ENCODE measurements at regions not wholly inside any gene's neighbourhood (a gene's known extent, or its start where the extent isn't known, plus 50 kb on each side); places are given as distances from the start of the nearest gene placed in this dataset.

DNA sequence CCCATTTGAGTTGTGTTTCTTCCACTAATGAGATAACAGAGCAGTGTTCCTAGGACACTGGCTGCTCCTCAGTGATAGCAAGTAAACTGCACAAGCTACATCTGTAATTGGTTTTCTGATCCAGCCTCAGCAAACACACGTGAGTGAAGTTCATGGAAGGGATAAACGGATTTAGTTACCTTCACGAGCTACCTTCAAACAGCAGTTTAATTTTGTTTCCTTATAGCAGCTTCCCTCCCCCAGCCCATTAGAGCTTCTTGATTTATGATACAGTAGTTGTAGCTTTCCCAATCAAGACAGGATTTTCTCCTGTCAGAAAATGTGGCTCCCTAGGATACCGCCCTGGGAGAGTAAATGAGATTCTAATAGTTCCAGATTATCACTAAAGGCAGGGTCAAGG, 634.2 kb upstream of the FAT1 start:
- Histone ChIP-seq H3K27ac (ENCODE audit: low read depth in 1 of 2, low read length in 1 of 2) (no peak overlapping the region), H3K9me3 (ENCODE audit: control insufficient read depth in 2 of 2, insufficient read depth in 1 of 2, low read length in 1 of 2) (peaks cover 0 to 4% of the 10 kb centered on the region in 2 donors), H3K4me3 (ENCODE audit: low read length in 2 of 2) (no peak overlapping the region), H3K4me1 (ENCODE audit: control insufficient read depth in 2 of 2, insufficient read depth in 2 of 2, low read length in 2 of 2) (no peaks in the 10 kb centered on the region), H3K27me3 (ENCODE audit: control insufficient read depth in 2 of 2, insufficient read depth in 1 of 2, low read length in 1 of 2) (no peaks in the 10 kb centered on the region), H3K36me3 (ENCODE audit: control insufficient read depth in 2 of 2, insufficient read depth in 2 of 2, low read length in 1 of 2) (no peaks in the 10 kb centered on the region)
- no peak for DNase-seq (ENCODE audit: low read depth in 6 of 9, low spot score in 9 of 9)
- 86% methylated on average over 4 of the region's 4 CpGs for WGBS

DNA sequence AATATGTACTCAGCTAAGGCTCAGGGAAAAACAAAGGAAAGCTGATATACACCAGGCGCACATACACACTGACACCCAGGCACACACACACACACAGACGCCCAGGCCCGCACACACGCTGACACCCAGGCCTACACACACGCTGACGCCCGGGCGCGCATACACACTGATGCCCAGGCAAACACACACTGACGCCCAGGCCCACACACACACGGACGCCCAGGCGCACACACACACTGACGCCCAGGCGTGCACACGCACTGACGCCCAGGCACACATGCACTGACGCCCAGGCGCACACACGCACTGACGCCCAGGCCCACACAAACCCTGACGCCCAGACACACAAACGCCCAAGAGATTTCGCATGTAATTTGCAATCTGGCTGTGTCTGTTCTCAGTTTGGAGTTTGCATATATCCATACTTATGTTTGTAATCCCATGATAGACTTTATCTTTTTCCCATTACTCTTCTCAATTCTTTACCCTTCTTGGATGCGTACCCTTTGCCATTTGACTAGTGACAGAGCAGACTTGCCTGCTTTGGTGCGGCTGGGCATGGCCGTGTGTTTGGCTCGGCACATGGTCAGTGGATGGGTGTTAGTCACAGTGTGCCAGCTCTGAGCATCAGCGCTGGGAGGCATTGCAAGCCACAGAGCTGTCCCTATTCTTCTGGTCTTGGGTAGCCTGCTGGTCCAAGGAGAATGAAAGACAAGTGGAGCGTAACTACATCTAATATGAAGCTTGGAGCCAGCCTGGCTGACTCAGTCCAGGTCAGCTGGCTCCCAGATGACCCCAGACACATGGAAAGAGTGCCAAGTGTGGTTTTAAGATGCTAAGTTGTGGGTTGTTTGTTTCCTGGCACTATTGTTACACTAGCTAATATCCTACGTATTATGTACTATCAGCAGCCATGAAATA, 632.4 kb upstream of the ZFP42 start:
- WGBS: 97% methylated on average over 31 of the region's 31 CpGs
- Histone ChIP-seq H3K4me1 (ENCODE audit: control insufficient read depth in 2 of 2, insufficient read depth in 2 of 2, low read length in 2 of 2) (no peaks in the 10 kb centered on the region), H3K36me3 (ENCODE audit: control insufficient read depth in 2 of 2, insufficient read depth in 2 of 2, low read length in 1 of 2) (no peaks in the 10 kb centered on the region), H3K27ac (ENCODE audit: low read depth in 1 of 2, low read length in 1 of 2) (no peak overlapping the region), H3K27me3 (ENCODE audit: control insufficient read depth in 2 of 2, insufficient read depth in 1 of 2, low read length in 1 of 2) (no peaks in the 10 kb centered on the region), H3K9me3 (ENCODE audit: control insufficient read depth in 2 of 2, insufficient read depth in 1 of 2, low read length in 1 of 2) (peaks cover 2 to 5% of the 10 kb centered on the region in 2 donors), H3K4me3 (ENCODE audit: low read length in 2 of 2) (no peak overlapping the region)
- DNase-seq (ENCODE audit: low read depth in 6 of 9, low spot score in 9 of 9): no peak

DNA sequence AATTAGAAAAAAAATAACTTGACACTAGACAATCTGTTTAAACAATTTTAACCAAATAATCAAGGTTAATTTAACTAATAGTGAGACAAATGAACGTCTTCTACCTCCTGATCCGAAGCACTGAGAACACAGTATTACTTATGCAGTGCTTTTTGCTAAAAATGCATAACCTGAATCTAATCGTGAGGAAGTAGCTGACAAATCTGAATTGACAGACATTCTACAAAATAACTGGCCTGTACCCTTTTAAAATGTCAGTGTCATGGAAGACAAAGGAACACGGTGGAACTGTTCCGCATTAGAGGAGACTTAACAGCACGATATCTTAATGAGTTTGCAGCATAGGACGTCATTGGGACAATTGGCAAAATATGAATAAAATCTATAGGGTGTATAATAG, 631.2 kb upstream of the ZFP42 start:
- no peak overlapping the region for H3K27ac ChIP-seq (ENCODE audit: low read depth in 1 of 2, low read length in 1 of 2)
- H3K27me3 ChIP-seq (ENCODE audit: control insufficient read depth in 2 of 2, insufficient read depth in 1 of 2, low read length in 1 of 2): no peaks in the 10 kb centered on the region
- DNase-seq (ENCODE audit: low read depth in 6 of 9, low spot score in 9 of 9): no peak
- H3K4me1 ChIP-seq (ENCODE audit: control insufficient read depth in 2 of 2, insufficient read depth in 2 of 2, low read length in 2 of 2): no peaks in the 10 kb centered on the region
- 94% methylated on average over 7 of the region's 7 CpGs for WGBS
- H3K4me3 ChIP-seq (ENCODE audit: low read length in 2 of 2): no peak overlapping the region
- no peaks in the 10 kb centered on the region for H3K36me3 ChIP-seq (ENCODE audit: control insufficient read depth in 2 of 2, insufficient read depth in 2 of 2, low read length in 1 of 2)
- peaks cover 2 to 5% of the 10 kb centered on the region in 2 donors for H3K9me3 ChIP-seq (ENCODE audit: control insufficient read depth in 2 of 2, insufficient read depth in 1 of 2, low read length in 1 of 2)

DNA sequence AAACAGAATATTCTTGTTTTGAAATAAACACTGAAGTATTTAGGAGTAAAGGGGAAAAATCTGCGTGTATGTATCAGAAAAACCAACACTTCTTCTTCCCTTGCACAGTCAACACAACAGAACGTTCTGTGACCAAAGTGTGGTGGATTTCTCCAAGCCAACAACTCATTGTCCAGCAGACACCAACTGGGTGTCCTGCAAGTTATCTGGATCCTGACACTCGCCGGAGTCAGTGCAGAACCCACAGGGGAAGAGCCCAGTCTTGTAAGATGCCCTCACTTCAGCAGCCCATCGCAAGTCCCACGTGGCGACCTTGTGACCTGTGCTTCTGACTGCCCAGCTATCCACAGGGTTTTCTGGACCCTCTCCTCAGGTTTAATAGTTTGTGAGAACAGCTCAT, 630.7 kb upstream of the ZFP42 start:
- H3K9me3 ChIP-seq (ENCODE audit: control insufficient read depth in 2 of 2, insufficient read depth in 1 of 2, low read length in 1 of 2): peaks cover 2 to 5% of the 10 kb centered on the region in 2 donors
- 93% methylated on average over 7 of the region's 7 CpGs for WGBS
- no peak for DNase-seq (ENCODE audit: low read depth in 6 of 9, low spot score in 9 of 9)

DNA sequence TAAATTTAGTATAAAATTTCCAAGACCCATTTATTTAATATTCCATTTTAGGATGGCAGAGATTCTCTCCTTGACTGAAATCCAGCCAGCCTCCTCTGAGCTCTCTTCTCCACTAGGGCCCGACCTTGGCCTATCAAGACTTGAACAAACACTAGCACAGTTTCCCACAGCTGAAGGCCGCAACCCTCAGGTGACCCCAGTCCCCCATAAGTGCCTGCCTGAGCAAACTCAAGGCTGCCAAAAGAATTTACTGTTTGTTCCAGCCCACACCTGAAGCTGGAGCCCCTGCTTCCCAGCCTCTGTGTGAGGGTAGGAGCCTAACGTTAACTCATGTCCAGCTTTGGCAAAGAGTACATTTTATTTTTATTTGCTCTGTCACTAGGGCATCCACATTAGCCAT, 629.0 kb upstream of the ZFP42 start:
- Histone ChIP-seq H3K27ac (ENCODE audit: low read depth in 1 of 2, low read length in 1 of 2) (no peak overlapping the region), H3K9me3 (ENCODE audit: control insufficient read depth in 2 of 2, insufficient read depth in 1 of 2, low read length in 1 of 2) (peaks cover 2 to 5% of the 10 kb centered on the region in 2 donors), H3K4me3 (ENCODE audit: low read length in 2 of 2) (no peak overlapping the region), H3K36me3 (ENCODE audit: control insufficient read depth in 2 of 2, insufficient read depth in 2 of 2, low read length in 1 of 2) (no peaks in the 10 kb centered on the region), H3K27me3 (ENCODE audit: control insufficient read depth in 2 of 2, insufficient read depth in 1 of 2, low read length in 1 of 2) (no peaks in the 10 kb centered on the region), H3K4me1 (ENCODE audit: control insufficient read depth in 2 of 2, insufficient read depth in 2 of 2, low read length in 2 of 2) (no peaks in the 10 kb centered on the region)
- DNase-seq (ENCODE audit: low read depth in 6 of 9, low spot score in 9 of 9): no peak
- WGBS: 95% methylated on average over 3 of the region's 3 CpGs

More for the DNA sequence above, 630.7 kb upstream of the ZFP42 start:
- Histone ChIP-seq H3K27me3 (ENCODE audit: control insufficient read depth in 2 of 2, insufficient read depth in 1 of 2, low read length in 1 of 2) (no peaks in the 10 kb centered on the region), H3K36me3 (ENCODE audit: control insufficient read depth in 2 of 2, insufficient read depth in 2 of 2, low read length in 1 of 2) (no peaks in the 10 kb centered on the region), H3K27ac (ENCODE audit: low read depth in 1 of 2, low read length in 1 of 2) (no peak overlapping the region), H3K4me1 (ENCODE audit: control insufficient read depth in 2 of 2, insufficient read depth in 2 of 2, low read length in 2 of 2) (no peaks in the 10 kb centered on the region), H3K4me3 (ENCODE audit: low read length in 2 of 2) (no peak overlapping the region)

DNA sequence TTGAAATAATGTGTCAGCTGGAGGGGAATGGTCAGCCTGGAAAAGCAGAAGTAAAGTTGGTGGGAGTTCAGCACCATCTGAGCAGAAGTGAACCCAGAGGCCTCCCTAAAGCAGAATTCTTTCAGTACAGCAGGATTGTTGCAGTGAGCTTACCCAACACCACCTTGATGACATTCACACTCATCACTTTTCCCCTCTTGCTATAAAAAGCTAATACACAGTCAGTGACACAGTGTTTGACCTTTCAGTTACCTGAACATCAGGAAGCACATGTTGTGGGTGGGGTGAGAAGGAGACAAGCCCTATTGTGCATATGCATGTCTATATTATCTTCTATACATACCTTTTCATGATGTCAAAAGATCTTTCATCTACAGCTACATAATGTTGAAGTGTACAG, 624.7 kb upstream of the ZFP42 start:
- no peak for DNase-seq (ENCODE audit: low read depth in 6 of 9, low spot score in 9 of 9)
- Histone ChIP-seq H3K27me3 (ENCODE audit: control insufficient read depth in 2 of 2, insufficient read depth in 1 of 2, low read length in 1 of 2) (no peaks in the 10 kb centered on the region), H3K4me3 (ENCODE audit: low read length in 2 of 2) (no peak overlapping the region), H3K36me3 (ENCODE audit: control insufficient read depth in 2 of 2, insufficient read depth in 2 of 2, low read length in 1 of 2) (no peaks in the 10 kb centered on the region), H3K9me3 (ENCODE audit: control insufficient read depth in 2 of 2, insufficient read depth in 1 of 2, low read length in 1 of 2) (no peaks in the 10 kb centered on the region), H3K27ac (ENCODE audit: low read depth in 1 of 2, low read length in 1 of 2) (no peak overlapping the region), H3K4me1 (ENCODE audit: control insufficient read depth in 2 of 2, insufficient read depth in 2 of 2, low read length in 2 of 2) (no peaks in the 10 kb centered on the region)

DNA sequence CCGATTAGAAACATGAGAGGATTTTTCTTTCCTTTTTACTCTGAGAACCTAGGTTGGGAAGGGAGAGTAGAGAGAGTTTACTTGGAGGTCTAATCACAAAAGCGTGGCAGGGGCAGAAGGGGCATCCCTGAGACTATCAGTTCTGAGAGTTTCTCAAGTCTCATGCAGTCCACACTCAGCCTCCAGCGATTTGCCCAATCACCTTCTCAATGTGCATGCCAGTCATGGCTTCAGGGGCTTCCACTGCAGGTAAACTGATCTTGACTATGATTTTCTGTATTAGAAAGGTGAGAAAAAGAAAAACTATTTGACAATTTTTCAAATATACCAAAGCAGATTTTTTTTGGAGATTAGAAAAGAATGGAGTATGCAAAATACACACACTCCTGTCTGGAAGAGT, 617.1 kb upstream of the ZFP42 start:
- Histone ChIP-seq H3K9me3 (ENCODE audit: control insufficient read depth in 2 of 2, insufficient read depth in 1 of 2, low read length in 1 of 2) (peaks cover 0 to 3% of the 10 kb centered on the region in 2 donors), H3K27me3 (ENCODE audit: control insufficient read depth in 2 of 2, insufficient read depth in 1 of 2, low read length in 1 of 2) (no peaks in the 10 kb centered on the region), H3K4me1 (ENCODE audit: control insufficient read depth in 2 of 2, insufficient read depth in 2 of 2, low read length in 2 of 2) (no peaks in the 10 kb centered on the region), H3K27ac (ENCODE audit: low read depth in 1 of 2, low read length in 1 of 2) (no peak overlapping the region), H3K36me3 (ENCODE audit: control insufficient read depth in 2 of 2, insufficient read depth in 2 of 2, low read length in 1 of 2) (no peaks in the 10 kb centered on the region), H3K4me3 (ENCODE audit: low read length in 2 of 2) (no peak overlapping the region)
- WGBS: 80% methylated on average over 3 of the region's 3 CpGs
- no peak for DNase-seq (ENCODE audit: low read depth in 6 of 9, low spot score in 9 of 9)

DNA sequence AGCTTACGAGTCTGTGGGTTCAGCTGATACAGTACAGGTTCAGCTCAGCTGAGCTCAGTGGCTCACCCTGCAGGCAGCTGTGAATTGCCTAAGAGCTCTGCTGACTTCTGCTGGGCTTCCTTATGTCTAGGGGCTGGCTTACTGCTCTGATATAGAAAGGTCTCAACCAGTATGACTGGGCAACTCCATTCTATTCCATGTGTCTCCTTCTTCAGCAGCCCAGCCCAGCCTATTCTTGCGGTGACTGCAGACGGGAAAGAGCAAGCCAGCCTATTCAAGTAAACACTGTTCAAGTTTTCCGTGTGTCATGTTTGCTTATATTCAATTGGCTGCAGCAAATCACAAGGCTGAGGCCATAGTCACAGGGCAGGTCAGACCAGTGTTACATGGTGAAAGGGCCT, 615.4 kb upstream of the ZFP42 start:
- no peaks in the 10 kb centered on the region for H3K27me3 ChIP-seq (ENCODE audit: control insufficient read depth in 2 of 2, insufficient read depth in 1 of 2, low read length in 1 of 2)
- H3K36me3 ChIP-seq (ENCODE audit: control insufficient read depth in 2 of 2, insufficient read depth in 2 of 2, low read length in 1 of 2): no peaks in the 10 kb centered on the region
- no peak overlapping the region for H3K4me3 ChIP-seq (ENCODE audit: low read length in 2 of 2)
- H3K27ac ChIP-seq (ENCODE audit: low read depth in 1 of 2, low read length in 1 of 2): no peak overlapping the region
- no peak for DNase-seq (ENCODE audit: low read depth in 6 of 9, low spot score in 9 of 9)
- WGBS: 84% methylated on average over 4 of the region's 4 CpGs
- H3K4me1 ChIP-seq (ENCODE audit: control insufficient read depth in 2 of 2, insufficient read depth in 2 of 2, low read length in 2 of 2): no peaks in the 10 kb centered on the region
- peaks cover 0 to 3% of the 10 kb centered on the region in 2 donors for H3K9me3 ChIP-seq (ENCODE audit: control insufficient read depth in 2 of 2, insufficient read depth in 1 of 2, low read length in 1 of 2)

DNA sequence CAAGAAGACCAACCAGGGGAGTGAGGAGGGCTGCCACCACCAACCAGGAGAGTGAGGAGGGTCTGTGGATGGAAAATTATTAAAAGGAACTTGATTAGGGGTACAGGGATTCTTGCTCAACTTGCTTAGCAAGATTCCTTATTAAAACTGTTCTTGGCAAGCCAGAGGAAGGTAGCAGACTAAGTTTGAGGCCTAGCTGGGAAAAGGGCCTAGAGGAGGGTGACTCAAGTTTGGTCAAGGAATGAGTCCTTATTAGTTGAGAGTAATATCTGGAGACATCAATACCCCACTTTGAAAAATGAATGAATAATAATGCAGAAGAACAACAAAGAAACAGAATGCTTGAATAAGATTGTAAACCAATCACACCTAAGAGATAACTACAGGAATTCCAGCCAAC, 612.4 kb upstream of the ZFP42 start:
- Histone ChIP-seq H3K4me3 (ENCODE audit: low read length in 2 of 2) (no peak overlapping the region), H3K9me3 (ENCODE audit: control insufficient read depth in 2 of 2, insufficient read depth in 1 of 2, low read length in 1 of 2) (no peaks in the 10 kb centered on the region), H3K27ac (ENCODE audit: low read depth in 1 of 2, low read length in 1 of 2) (no peak overlapping the region), H3K36me3 (ENCODE audit: control insufficient read depth in 2 of 2, insufficient read depth in 2 of 2, low read length in 1 of 2) (no peaks in the 10 kb centered on the region), H3K27me3 (ENCODE audit: control insufficient read depth in 2 of 2, insufficient read depth in 1 of 2, low read length in 1 of 2) (no peaks in the 10 kb centered on the region), H3K4me1 (ENCODE audit: control insufficient read depth in 2 of 2, insufficient read depth in 2 of 2, low read length in 2 of 2) (no peaks in the 10 kb centered on the region)
- no peak for DNase-seq (ENCODE audit: low read depth in 6 of 9, low spot score in 9 of 9)

All from thymus (tissue), 11 donors.